ENCODE measurements at regions not wholly inside any gene's neighbourhood (a gene's known extent, or its start where the extent isn't known, plus 50 kb on each side); places are given as distances from the start of the nearest gene placed in this dataset.

DNA sequence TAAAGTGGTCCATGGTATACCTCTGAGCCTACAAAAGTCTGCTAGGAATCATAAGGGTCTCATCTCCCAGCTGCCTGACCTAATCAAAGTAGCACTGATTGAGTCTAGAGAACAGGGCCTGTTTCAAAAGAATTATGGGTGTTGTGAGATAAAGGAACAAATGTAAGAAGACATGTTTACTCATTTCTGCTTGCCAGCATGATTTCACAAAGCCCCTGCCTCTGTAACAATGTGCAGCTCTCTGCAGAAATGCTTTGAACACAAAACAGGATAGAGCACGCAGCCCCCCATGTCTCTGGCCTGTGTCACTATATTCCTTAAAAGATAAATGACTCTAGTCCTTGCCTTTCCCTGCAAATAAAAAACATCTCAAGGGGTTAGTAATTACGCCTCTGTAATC, 94.7 kb upstream of the IGSF10 start:
- Mint-ChIP-seq H3K4me1 (ENCODE audit: insufficient read depth, unreplicated experiment) (peaks cover 5% of the 10 kb centered on the region), H3K36me3 (ENCODE audit: insufficient read depth, unreplicated experiment) (no peaks in the 10 kb centered on the region), H3K27ac (ENCODE audit: low read depth, unreplicated experiment) (no peak overlapping the region), H3K9me3 (ENCODE audit: unreplicated experiment) (no peaks in the 10 kb centered on the region), H3K4me3 (ENCODE audit: unreplicated experiment) (no peak overlapping the region), H3K27me3 (ENCODE audit: insufficient read depth, unreplicated experiment) (no peaks in the 10 kb centered on the region)
- BruUV-seq (replicated peaks) = no TSS peak
- CTCF ChIA-PET = interaction anchor here (1.0 to 1.6 kb wide), 2 partner anchors 87 to 114 kb away, joined by 4 to 6 read pairs; no protein-coding TSS in a partner anchor
- no peak for TF ChIP-seq CTCF (IDR thresholded peaks at IDR 0.05; ENCODE audit: unreplicated experiment)
- no peak for DNase-seq (ENCODE audit: unreplicated experiment)
- POLR2A ChIA-PET = no interaction called here
- intact Hi-C loops (cut with micrococcal nuclease) = no loop called here

DNA sequence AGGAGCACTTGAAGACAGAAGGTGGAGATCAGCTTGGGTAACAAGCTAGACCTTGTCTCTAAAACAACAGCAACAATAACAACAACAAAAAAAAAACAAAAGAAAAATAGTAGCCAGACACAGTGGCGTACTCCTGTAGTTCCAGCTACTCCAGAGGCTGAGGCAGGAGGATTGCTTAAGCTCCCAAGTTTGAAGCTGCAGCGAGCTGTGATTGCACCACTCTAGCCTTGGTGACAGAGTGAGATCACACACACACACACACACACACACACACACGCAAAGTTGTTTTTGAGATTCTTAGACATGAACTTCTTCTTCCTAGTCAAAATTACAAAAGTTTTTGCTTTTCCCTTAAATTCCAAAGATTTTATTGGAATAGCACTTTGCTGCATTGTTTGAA, 93.0 kb upstream of the IGSF10 start:
- H3K27ac Mint-ChIP-seq (ENCODE audit: low read depth, unreplicated experiment) = no peak overlapping the region
- ChIA-PET POLR2A (interaction anchor here (0.6 to 0.7 kb wide), 2 partner anchors 331 to 1520 kb away, joined by 3 to 4 read pairs; no protein-coding TSS in a partner anchor), CTCF (interaction anchor here (0.6 to 1.6 kb wide), 3 partner anchors 31 to 526 kb away, joined by 3 to 4 read pairs (median 3); no protein-coding TSS in a partner anchor)
- no peak overlapping the region for H3K4me3 Mint-ChIP-seq (ENCODE audit: unreplicated experiment)
- intact Hi-C loops (cut with micrococcal nuclease) = no loop called here
- peak; percentile 70 for DNase-seq (ENCODE audit: unreplicated experiment)
- no peak for TF ChIP-seq CTCF (IDR thresholded peaks at IDR 0.05; ENCODE audit: unreplicated experiment)
- no peaks in the 10 kb centered on the region for H3K27me3 Mint-ChIP-seq (ENCODE audit: insufficient read depth, unreplicated experiment)
- no peaks in the 10 kb centered on the region for H3K9me3 Mint-ChIP-seq (ENCODE audit: unreplicated experiment)
- H3K4me1 Mint-ChIP-seq (ENCODE audit: insufficient read depth, unreplicated experiment) = peaks cover 8% of the 10 kb centered on the region
- no peaks in the 10 kb centered on the region for H3K36me3 Mint-ChIP-seq (ENCODE audit: insufficient read depth, unreplicated experiment)
- no TSS peak for BruUV-seq (replicated peaks)

DNA sequence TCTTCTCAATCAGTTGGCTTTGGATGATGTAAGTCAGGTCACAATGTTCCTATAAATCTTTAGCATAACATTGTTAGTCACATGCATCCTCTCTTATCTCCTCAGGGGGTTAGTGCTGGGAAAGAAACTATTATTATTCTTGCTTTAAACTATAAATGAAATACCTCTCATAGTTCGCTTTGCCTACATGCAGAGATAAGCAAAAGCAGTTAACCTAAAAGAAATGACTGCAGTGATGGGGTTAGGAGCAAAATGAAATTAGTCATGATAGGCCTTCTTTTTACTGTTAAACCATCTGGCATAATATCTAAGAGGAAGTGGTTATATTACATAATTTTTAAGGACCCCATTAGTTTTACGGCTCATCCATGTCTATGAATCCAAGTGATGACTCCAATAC, 91.7 kb upstream of the IGSF10 start:
- intact Hi-C loops (cut with micrococcal nuclease) = no loop called here
- Mint-ChIP-seq H3K36me3 (ENCODE audit: insufficient read depth, unreplicated experiment) (no peaks in the 10 kb centered on the region), H3K27ac (ENCODE audit: low read depth, unreplicated experiment) (no peak overlapping the region), H3K4me3 (ENCODE audit: unreplicated experiment) (no peak overlapping the region), H3K4me1 (ENCODE audit: insufficient read depth, unreplicated experiment) (peaks cover 8% of the 10 kb centered on the region), H3K9me3 (ENCODE audit: unreplicated experiment) (no peaks in the 10 kb centered on the region), H3K27me3 (ENCODE audit: insufficient read depth, unreplicated experiment) (no peaks in the 10 kb centered on the region)
- CTCF ChIA-PET = no interaction called here
- no TSS peak for BruUV-seq (replicated peaks)
- no peak for DNase-seq (ENCODE audit: unreplicated experiment)
- POLR2A ChIA-PET = no interaction called here
- no peak for TF ChIP-seq CTCF (IDR thresholded peaks at IDR 0.05; ENCODE audit: unreplicated experiment)

DNA sequence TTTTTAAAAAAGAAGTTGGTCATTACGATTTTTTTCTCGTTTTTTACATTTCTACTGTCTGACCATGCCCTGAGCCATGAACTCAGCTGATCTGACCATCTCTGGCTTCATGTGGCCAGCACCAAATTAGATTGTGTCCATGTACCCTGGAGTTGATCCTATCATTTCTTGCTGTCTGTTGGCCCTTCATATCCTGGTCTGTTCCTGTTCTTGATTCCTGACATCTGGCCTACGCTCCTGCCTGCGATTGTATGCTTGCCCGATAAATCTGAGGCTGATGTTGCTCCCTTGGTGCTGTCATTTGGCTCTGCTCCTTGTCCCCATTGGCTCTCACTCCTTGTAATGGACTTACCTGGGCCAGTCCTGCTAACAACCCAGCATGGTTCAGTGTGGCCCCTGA, 89.8 kb upstream of the IGSF10 start:
- intact Hi-C loops (cut with micrococcal nuclease) = no loop called here
- DNase-seq (ENCODE audit: unreplicated experiment) = no peak
- TF ChIP-seq CTCF (IDR thresholded peaks at IDR 0.05; ENCODE audit: unreplicated experiment) = no peak
- no peaks in the 10 kb centered on the region for H3K27me3 Mint-ChIP-seq (ENCODE audit: insufficient read depth, unreplicated experiment)
- H3K9me3 Mint-ChIP-seq (ENCODE audit: unreplicated experiment) = no peaks in the 10 kb centered on the region
- no peak overlapping the region for H3K27ac Mint-ChIP-seq (ENCODE audit: low read depth, unreplicated experiment)
- peaks cover 8% of the 10 kb centered on the region for H3K4me1 Mint-ChIP-seq (ENCODE audit: insufficient read depth, unreplicated experiment)
- CTCF ChIA-PET = no interaction called here
- no peaks in the 10 kb centered on the region for H3K36me3 Mint-ChIP-seq (ENCODE audit: insufficient read depth, unreplicated experiment)
- H3K4me3 Mint-ChIP-seq (ENCODE audit: unreplicated experiment) = no peak overlapping the region
- POLR2A ChIA-PET = interaction anchor here (1.0 kb wide), 1 partner anchor 10 kb away, joined by 3 read pairs; no protein-coding TSS in a partner anchor
- no TSS peak for BruUV-seq (replicated peaks)

Data from MCF 10A (cell line).